Activated CD4-positive, alpha-beta T cell treated with anti-CD3 and anti-CD28 coated beads, Interleukin-2, amount 50 U/mL, for 24 hours (primary cell): ENCODE measurements at regions not wholly inside any gene's neighbourhood (a gene's known extent, or its start where the extent isn't known, plus 50 kb on each side); places are given as distances from the start of the nearest gene placed in this dataset.

Source experiments
- DNase-seq, 2 donors: peaks; one replicate each; pipeline ENCODE4 v3.0.0-alpha.2; 2020; ENCODE audit warnings: low read depth in 1 of 2, low spot score in 1 of 2

DNA sequence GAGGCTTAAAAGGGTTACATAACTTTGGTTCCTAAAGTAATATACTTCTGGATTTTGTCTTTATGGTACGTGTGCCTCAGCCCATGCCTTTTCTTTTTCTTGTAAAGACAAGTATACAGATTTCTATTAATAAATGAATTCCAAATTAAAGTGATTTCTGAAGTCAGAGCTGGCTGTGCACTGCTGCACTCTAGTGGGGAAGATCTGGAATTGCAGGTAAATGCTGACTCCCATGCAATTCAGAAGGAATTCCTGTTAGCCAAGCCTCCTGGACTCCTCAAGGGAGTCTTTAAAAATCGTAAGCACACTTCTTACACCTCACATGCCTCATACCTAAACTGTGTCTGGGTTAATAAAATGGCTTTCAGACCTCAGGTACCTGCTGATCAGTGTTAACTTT, 118.4 kb upstream of the SLC7A1 start:
- no peak for DNase-seq

DNA sequence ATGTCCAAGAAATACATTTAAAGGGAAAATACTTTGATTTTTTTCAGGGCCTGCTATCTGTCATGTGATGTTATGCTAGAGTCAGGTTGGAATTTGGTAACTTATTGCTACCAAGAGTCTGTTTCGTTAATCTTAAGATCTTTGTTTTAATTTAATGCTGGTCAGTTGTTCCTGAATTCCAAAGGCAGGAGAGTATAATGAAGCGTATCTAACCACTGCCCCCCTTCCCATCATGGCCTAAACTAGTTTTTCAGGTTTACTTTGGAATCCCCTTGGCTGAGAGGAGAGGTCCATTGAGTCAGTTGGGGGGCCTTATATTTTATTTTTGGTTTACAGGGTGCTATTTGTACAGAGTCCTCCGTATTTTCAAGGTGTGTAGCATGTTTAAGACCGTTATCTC, 116.3 kb upstream of the SLC7A1 start:
- no peak for DNase-seq

DNA sequence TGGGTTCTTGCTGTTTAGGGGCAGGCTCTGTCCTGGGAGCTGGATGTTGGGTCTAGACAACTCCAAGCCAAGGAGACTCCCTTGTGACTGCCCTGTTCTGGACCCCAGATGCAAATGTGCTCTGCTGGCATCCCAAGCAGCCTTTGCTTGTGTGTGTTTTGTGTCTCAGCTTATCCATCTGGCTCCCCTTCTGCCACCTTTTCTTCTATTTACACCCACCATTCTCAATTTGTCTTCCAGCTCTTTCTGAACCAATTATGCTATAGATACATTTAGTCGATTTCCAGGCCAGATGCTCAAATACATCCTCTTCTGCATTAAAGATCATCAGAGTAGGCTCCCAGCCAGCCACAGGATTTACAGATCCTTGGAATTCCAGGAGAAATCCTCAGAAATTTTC, 115.0 kb upstream of the SLC7A1 start:
- DNase-seq, result no peak

DNA sequence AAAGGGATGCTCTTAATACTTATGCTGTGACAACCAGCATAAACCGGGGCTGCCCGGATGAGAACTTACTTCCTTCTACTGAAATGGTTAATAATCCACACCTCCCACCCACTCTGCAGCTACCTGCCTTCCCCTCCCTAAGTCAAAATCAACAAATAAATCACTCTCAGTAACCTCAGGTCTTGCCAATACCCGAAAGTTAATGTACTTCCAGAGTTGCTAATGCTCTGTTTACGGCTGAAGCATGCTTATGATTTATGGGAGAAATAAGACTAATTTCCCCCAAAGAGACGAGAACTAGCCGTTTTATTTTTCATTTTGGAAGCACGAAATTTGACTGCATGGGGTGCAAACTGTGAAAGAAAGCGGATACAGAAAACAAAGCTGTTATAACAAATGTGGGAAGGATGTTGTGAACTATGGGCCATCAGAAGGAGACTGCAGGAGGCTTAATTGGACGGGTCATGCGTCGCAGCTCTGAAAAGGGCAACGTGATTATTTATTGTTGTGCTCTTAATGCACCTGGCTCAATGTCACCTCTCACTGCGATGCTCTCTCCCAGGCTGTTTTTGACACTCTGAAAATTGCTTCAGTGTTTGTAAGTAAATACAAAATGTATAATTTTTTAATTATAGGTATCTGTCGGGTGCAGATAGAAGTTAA, 114.0 kb upstream of the SLC7A1 start:
- no peak for DNase-seq

DNA sequence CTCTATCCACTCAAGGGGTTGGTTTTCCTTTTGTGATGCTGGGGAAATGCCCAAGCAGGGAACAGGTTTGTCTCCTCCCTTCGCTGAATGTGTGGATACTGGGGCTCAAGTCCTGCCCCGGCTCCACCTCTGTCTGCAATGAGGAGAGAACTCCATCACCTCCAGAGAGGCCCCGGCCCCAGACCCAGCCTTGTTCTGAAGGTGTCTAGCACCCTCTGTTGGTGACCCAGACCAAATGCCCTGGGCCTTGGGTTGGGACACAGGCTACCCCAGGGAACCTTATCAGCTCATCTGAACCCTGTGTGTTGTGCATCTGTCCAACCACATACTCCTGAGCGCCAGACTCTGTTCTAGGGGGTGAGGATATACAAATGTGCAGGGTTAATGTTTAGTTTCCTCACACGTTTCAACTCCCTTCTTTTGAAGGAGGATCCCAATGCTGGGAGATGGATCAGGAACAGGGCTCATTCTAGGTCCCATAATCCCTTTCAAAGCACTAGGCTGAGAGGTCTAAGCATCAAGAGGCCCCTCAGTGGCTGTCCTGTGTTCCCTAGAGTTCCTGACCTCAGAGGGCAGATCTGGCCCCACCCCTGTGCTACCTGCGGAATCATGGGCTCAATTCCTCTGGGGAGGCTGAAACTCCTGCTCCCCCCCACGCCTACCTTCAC, 112.5 kb upstream of the SLC7A1 start:
- peak; percentile 9 to 30 for DNase-seq

DNA sequence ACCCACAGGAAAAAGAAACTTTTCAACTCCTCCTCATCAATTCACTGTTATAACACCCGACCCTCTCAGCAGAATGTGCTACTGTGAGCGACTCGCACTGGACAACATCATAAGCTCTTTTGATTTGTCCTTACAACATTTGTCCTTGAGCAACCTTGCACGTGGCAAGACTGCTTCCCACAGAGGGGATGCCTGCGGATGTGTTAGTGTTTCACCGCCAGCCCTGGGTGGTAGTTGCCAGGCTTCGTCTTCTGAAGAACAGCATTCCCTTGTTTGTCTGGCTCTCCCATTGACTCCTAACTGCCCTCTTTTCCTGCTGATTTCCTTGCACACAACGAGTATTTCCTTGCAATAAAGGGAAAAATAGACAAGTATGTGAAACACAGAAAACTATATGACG, 111.4 kb upstream of the SLC7A1 start:
- DNase-seq, result no peak

DNA sequence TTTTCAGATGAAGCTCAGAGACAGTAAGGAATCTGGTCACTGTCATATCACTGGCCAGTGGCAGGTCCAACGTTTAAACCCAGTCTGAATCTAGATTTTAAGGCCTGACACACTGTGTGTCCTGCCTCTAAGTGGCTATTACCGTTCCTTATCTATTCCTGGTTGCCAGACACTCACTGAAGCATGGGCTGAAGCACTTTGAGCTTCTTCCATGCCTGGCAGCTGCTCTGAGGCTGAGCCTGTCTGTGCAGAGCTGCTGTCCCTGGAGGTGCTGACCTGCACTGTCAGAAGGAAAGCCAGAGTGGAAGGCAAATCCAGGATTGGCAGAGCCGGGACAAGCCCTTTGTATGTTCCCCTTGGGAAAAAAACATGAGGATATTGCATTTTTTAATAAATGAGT, 109.2 kb upstream of the SLC7A1 start:
- no peak for DNase-seq

DNA sequence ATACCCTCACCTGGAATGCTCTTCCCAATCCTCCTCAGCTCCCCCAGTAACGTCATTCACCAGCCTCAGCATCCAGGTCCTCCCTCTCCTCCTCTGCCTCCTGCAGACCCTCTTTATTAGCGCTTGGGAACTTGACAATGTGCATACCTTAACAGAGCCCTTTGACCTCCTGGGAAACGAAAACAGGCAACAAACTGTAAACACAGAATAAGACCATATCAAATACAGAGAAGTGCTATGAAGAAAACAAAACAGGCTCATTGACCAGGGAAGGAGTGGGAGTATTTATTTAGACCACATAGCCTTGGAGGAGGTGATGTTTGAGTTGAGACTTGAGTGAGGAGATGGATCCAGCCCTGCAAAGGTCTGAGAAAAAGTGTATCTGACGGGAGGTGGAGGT, 107.9 kb upstream of the SLC7A1 start:
- DNase-seq, result no peak

DNA sequence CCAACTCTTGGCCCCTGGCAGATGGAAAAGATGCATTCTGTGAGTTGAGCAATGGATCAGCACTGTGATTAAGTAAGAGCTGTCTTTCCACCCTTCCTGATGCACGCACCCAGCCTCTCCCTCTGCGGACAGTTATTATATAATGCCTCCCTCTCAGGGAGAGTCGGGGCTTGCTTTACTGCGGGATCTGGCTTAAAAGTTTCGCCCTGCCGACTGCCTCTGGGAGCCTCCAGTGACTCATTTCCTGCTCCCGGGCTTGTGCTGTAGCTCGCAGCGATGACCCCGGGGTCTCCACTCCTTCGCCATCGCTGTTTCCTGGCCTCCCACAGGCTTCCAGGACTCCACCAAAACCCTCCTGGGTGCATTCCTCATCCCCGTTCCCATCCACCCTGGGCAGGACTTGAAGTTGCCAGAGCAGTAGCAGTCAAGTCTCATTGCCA, 107.4 kb upstream of the SLC7A1 start:
- DNase-seq, result no peak

DNA sequence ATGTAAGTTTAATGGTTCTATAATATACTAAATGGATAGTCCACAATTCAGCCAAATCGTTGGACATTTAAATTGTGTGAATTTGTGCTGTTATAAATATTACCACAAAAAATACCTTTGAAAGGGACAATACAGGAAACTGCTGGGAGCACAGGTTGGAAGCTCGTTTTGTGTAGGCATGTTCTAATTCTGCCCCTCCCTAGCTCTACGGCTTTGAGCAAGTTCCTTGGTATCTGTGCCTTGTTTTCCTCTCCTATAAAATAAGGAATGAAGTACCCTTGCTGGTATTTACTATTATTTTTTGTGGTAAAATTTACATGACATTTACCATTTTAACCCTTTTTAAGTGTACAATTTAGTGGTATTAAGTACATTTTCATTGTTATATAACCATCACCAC, 102.6 kb upstream of the SLC7A1 start:
- DNase-seq, result no peak

DNA sequence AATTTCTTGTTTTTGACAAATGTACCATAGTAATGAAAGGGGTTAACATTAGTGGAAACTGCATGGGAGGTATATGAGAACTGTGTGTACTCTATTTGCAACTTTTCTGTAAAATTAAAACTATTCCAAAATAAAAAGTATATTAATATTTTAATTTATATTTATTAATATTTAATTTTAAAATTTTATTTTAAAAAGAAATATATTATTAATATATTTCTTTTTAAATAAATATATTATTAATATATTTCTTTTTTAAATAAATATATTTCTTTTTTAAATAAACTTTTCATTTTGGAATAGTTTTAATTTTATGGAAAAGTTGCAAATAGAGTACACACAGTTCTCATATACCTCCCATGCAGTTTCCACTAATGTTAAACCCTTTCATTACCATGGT, 101.1 kb upstream of the SLC7A1 start:
- DNase-seq, result no peak

DNA sequence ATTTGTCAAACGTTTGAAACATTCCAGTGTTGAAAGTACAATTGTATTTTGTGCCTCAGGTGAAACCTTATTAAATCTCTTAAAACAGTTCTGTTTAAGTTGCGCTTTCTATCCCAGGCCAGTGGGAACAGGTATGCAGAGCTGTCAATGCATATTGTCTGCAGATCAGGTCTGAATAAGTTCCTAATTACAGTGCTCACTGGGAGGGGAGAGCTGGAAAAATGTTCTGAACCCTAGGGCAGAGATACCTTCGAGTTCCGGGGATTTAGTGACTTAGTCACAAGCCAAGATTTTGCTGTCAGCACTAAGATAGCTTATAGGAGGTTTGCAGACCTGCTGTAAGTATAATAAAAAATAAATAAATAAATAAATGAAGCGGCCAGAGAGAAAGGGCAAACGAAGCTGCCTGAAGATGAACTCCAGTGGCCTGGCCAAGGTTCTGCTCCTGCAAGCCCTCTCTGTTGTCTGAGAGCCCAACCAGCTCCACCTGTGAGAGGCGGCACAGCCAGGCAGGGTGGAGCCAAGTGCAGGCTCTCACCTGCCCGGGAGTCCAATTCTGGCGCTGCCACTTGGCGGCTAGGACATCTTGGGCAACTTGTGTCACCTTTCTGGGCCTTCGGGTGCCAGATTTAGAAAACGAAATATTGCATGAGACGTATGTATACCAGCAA, 97.9 kb upstream of the SLC7A1 start:
- no peak for DNase-seq

DNA sequence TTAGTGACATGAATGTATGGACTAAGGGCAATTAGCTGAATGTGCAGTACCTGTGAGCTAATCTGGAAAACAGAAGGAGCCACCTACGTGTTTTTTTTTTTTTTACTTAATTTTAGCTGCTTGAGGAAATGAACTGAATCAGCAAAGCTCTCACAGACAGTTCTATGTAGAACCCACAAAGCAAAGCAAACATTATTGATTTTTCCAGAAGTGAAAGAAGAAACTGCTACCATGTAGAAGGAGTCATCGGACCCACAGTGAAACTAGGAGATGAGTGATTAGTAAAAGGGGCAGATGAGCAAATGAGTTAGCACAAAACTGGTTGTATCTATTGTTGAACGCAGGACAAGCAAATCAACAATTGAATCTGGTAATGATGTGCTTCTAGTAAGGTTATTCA, 94.1 kb upstream of the SLC7A1 start:
- no peak for DNase-seq

DNA sequence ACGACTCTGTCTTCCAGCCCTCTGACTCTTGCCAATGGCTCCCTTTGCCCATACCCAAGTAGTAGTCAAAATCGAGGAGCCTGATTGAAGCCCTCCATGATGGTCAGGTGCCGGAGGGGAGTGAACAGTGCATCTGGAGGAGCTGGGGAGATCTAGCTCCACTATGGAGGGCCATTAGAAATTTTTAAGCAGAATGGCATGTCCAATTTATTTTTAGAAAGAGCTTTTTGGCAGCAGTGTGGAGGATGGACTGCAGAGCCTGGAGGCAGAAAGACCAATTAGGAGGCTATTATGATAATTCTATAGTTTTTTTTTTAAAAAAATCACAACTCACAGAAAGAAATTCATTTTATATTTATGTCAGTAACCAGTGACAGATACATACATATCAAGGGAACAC, 92.7 kb upstream of the SLC7A1 start:
- no peak for DNase-seq

DNA sequence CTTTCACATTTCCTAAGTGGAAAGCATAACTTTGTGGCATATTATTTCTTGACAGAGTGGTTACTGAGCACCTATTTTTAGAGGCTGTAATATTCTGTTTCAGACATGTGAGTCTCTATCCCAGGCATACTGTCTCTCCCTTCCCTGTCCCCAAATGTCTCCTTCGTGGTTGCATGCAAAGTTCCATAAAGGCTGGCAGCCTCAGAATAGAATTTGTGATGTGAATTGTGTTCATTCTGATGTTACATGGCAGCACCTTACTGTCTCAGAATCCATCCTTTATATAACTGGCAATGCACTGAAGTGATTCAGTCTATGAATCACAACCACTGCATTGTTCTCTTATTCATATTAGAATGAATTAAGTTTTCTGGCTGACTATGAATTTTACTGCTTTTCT, 89.0 kb upstream of the SLC7A1 start:
- no peak for DNase-seq

DNA sequence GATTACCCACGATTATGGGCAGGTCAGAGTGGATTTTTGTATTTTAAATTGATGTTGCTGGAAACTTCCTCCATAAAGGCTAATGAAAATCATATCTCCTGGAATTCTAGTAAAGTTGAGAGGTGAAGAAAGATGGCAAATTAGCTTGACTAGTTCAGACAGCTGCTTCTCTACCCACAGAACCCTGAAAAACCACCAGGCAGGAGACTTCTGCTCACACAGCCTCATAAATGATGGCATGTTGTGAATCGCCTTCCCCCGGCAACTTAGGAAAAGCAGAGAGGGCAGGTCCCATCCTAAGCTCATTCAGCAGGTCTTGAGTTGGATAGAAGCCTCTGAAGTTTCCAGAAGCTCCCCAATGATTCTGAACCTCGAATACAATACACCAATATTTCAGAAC, 87.6 kb upstream of the SLC7A1 start:
- DNase-seq, result no peak

DNA sequence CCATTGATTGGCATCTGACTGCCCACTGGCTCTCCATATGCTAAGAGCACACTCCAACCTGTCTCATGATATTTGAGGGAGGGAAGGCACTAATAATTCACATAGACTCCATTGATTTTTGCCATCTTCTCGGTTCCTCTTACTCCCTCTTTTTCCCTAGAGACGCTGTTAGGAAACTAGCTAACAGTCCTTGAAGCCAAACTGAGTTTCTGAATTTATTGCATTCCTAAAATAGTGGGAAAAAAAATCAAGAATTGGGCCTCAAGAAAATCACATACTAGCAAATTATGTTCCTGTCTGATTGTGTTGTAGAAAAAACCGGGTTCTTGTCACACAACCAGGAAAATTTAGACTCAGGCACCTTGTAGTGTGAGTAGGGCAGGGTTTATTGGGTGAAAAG, 86.4 kb upstream of the SLC7A1 start:
- no peak for DNase-seq

DNA sequence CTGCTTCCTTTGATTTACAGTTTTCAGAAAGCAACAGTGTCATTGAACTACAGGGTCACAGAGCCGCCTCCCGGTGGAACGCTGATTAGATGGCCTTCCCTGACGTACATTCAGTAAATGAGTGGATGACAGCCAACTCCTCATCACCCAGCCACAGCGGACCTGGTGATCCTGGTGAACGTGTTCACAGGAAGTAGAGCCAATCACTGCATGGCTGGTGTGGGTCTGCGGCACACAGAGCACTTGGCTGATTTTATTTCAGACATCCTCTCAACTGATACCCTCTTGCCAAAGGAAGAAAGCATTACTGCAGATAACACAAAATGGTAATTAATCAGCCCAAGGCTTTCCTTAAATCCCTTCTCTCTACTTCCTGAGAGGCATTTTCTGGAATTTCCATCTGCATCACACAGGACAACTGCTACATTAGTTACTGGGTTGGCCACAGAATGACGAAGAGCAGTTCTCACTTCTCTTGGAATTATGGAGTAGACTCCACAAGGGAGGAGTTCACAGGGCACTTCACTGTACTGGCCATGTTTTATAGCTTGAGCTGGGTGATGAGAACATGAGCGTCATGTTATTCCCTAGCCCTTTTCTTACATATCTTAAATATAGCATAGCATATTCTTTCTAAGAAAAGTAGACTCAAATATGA, 84.0 kb upstream of the SLC7A1 start:
- no peak for DNase-seq

DNA sequence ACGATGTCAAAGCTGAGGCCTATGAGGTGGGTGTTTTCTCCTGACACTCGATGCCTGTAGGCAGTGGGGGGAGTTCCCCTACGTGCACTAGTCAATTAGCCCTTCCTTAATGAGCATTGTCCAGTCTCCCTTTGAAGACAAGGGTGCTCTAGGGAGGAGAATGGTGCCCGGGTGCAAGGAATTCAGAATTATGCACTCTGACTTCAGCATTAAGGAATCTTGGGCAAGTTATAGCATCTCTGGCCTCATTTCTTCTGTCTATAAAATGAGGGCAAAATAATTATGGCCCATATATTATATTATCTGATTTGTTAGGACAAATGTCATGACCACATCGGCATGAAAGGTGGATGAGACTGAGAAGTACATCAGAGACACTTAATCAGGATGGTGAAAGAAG, 82.1 kb upstream of the SLC7A1 start:
- DNase-seq, result no peak

DNA sequence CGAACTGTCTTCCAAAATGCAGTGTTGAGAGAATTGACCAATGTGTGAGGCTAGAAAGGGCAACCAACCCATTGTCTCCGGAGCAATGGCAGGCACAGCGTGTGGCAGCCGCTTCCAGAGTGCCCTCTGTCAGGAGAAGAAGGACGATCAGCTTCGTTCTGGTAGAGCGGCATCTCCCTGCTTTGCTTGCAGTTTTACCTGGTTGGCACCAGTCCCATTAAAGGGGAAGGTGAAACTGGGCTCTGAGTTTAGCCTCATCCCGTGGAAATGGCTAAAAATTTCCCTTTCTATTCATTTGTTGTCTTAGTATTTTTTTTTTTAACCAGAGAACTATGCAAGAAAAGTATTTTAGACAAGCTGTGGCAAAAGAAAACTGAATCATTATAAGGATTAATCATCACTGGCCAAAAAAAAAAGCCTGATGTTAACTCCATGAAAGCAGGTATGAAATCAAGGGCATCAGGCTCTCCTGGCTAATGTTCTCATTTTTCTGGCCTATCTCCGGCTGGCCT, 81.5 kb upstream of the SLC7A1 start:
- no peak for DNase-seq

DNA sequence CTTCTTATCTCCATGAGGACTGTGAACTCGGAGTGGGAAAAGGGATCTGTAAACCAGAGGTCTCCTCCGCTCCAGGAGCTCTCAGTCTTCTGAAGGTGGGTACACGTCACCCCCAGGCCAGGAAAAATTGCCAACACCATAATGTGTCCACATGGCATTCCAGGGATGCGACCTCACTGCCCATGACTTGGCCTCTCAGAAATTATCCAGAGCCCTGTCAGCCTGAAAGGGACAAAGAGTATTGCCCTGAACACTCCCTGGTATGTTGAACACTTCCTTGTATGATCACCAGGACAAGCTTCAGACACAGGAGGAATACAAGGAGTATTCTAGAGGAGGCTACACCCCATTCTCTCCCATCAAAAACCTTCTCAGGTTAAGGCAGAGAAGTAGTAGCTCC, 81.0 kb upstream of the SLC7A1 start:
- no peak for DNase-seq

DNA sequence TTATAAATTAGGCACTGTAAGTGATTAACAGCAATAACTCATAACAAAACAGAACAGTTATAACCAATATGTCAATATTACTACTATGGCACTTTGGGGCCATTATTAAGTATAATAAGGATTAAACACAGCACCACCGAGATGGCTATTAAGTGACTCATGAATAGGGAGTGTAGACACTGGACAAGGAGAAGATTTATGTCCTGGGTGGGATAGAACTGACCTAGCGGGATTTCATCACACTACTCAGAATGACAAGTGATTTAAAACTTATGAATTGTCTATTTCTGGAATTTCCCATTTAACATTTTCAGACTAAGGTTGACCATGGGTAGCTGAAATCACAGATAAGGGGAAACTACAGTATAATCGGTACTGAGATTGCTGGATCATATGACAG, 79.0 kb upstream of the SLC7A1 start:
- no peak for DNase-seq
